Prostate gland (tissue), 2 donors: ENCODE measurements at regions not wholly inside any gene's neighbourhood (a gene's known extent, or its start where the extent isn't known, plus 50 kb on each side); places are given as distances from the start of the nearest gene placed in this dataset.

Source experiments
- DNase-seq: peaks from one replicate; pipeline ENCODE4 v3.0.0-alpha.2; 2019; ENCODE audit warnings: low spot score
- H3K27ac ChIP-seq, 2 donors: fragments of 200-600 bp; sonication (generic); 2 replicates each; pipeline ENCODE4 v1.5.1; 2017 to 2019
- H3K27me3 ChIP-seq: fragments of 200-600 bp; sonication (generic); replicated peaks from 2 replicates; pipeline ENCODE4 v1.5.1; 2019; ENCODE audit not compliant: insufficient read depth
- H3K36me3 ChIP-seq, 2 donors: fragments of 200-600 bp; sonication (generic); 1 replicate in 1 of 2; 2 replicates in 1 of 2; pipeline versions ENCODE4 v1.5.1 to v1.8.1; 2017 to 2019
- H3K4me1 ChIP-seq: fragments of 200-600 bp; sonication (generic); replicated peaks from 2 replicates; pipeline ENCODE4 v1.5.1; 2019
- H3K4me3 ChIP-seq, 2 donors: fragments of 200-600 bp; sonication (generic); 2 replicates each; pipeline ENCODE4 v1.5.1; 2017 to 2019
- H3K9me3 ChIP-seq: fragments of 200-600 bp; sonication (generic); 2 replicates; pipeline ENCODE4 v1.5.1; 2017
- CTCF ChIP-seq, 4 experiments: fragments of 200-600 bp in 2 of 4; fragments of 450-650 bp in 2 of 4; sonication (generic) in 2 of 4; IDR thresholded peaks; 1 replicate in 3 of 4; 2 replicates in 1 of 4; pipeline ENCODE4 v1.5.1; 2016 to 2019; ENCODE audit warnings: antibody characterized with exemption in 4 of 4, mild to moderate bottlenecking in 2 of 4, moderate library complexity in 2 of 4
- POLR2A ChIP-seq: fragments of 450-650 bp; IDR thresholded peaks from one replicate; pipeline ENCODE4 v1.6.1; 2016; ENCODE audit warnings: antibody characterized with exemption, mild to moderate bottlenecking
- POLR2AphosphoS5 ChIP-seq: sonication (generic); formaldehyde crosslinking; IDR thresholded peaks from one replicate; pipeline ENCODE4 v1.6.1; 2017; ENCODE audit warnings: antibody characterized with exemption
- WGBS: methylation state at CpG from one replicate; pipeline ENCODE4 v1.1.5; 2018; 5-methylcytosine and 5-hydroxymethylcytosine counted together
- intact Hi-C: fragments of 100-400 bp; cut with DNase I; formaldehyde crosslinking; loops from one replicate; pipeline ENCODE4 v1.14.2; 2022

GRCh38 chr2:51483720-51484119 lies 451.8 kb upstream of the NRXN1 start:
- no peak overlapping the region for H3K27ac ChIP-seq
- H3K4me3 ChIP-seq: no peak overlapping the region
- WGBS: 30% methylated on average over 1 of the region's 1 CpG
- intact Hi-C loops: no loop called here
- H3K27me3 ChIP-seq: no peaks in the 10 kb centered on the region
- no peaks in the 10 kb centered on the region for H3K9me3 ChIP-seq
- no peak for DNase-seq
- no peaks in the 10 kb centered on the region for H3K4me1 ChIP-seq
- TF ChIP-seq POLR2A (no peak), CTCF (IDR thresholded peaks at IDR 0.05) (no peak), POLR2AphosphoS5 (no peak)
- no peaks in the 10 kb centered on the region for H3K36me3 ChIP-seq

GRCh38 chr2:51472783-51473182 lies 440.9 kb upstream of the NRXN1 start:
- DNase-seq: no peak
- WGBS: 80% methylated on average over 7 of the region's 7 CpGs
- H3K4me3 ChIP-seq: no peak overlapping the region
- intact Hi-C loops: no loop called here
- no peak for TF ChIP-seq POLR2AphosphoS5
- no peak for TF ChIP-seq CTCF (IDR thresholded peaks at IDR 0.05)
- TF ChIP-seq POLR2A: no peak
- no peak overlapping the region for H3K27ac ChIP-seq
- H3K36me3 ChIP-seq: no peaks in the 10 kb centered on the region
- no peaks in the 10 kb centered on the region for H3K27me3 ChIP-seq
- H3K9me3 ChIP-seq: no peaks in the 10 kb centered on the region
- H3K4me1 ChIP-seq: no peaks in the 10 kb centered on the region

- H3K4me1 ChIP-seq: no peaks in the 10 kb centered on the region
- no peak for DNase-seq
- no peak for TF ChIP-seq CTCF (IDR thresholded peaks at IDR 0.05)
- TF ChIP-seq POLR2A: no peak
- no peak for TF ChIP-seq POLR2AphosphoS5
- intact Hi-C loops: no loop called here
- 62% methylated on average over 2 of the region's 2 CpGs for WGBS
- no peak overlapping the region for H3K4me3 ChIP-seq
- H3K27ac ChIP-seq: no peak overlapping the region
- no peaks in the 10 kb centered on the region for H3K27me3 ChIP-seq
- no peaks in the 10 kb centered on the region for H3K36me3 ChIP-seq
- H3K9me3 ChIP-seq: no peaks in the 10 kb centered on the region
These were observed 440.4 kb upstream of the NRXN1 start for GRCh38 chr2:51472300-51472699.

- TF ChIP-seq CTCF (IDR thresholded peaks at IDR 0.05) (no peak), POLR2AphosphoS5 (no peak), POLR2A (no peak)
- no peak for DNase-seq
- no peaks in the 10 kb centered on the region for H3K27me3 ChIP-seq
- 93% methylated on average over 4 of the region's 4 CpGs for WGBS
- no peaks in the 10 kb centered on the region for H3K36me3 ChIP-seq
- intact Hi-C loops: no loop called here
- no peaks in the 10 kb centered on the region for H3K4me1 ChIP-seq
- H3K9me3 ChIP-seq: no peaks in the 10 kb centered on the region
- no peak overlapping the region for H3K4me3 ChIP-seq
- no peak overlapping the region for H3K27ac ChIP-seq
These were observed 437.2 kb upstream of the NRXN1 start for GRCh38 chr2:51469102-51469501.

- Histone ChIP-seq H3K4me1 (no peaks in the 10 kb centered on the region), H3K27me3 (no peaks in the 10 kb centered on the region), H3K9me3 (no peaks in the 10 kb centered on the region), H3K27ac (no peak overlapping the region), H3K36me3 (no peaks in the 10 kb centered on the region), H3K4me3 (no peak overlapping the region)
- intact Hi-C loops: no loop called here
- no peak for DNase-seq
- WGBS: 44% methylated on average over 4 of the region's 4 CpGs
- TF ChIP-seq POLR2A: no peak
- TF ChIP-seq POLR2AphosphoS5: no peak
- no peak for TF ChIP-seq CTCF (IDR thresholded peaks at IDR 0.05)
These were observed 433.4 kb upstream of the NRXN1 start for GRCh38 chr2:51465326-51465725.
